Fibroblast of skin of right quadriceps (primary cell): ENCODE measurements at regions not wholly inside any gene's neighbourhood (a gene's known extent, or its start where the extent isn't known, plus 50 kb on each side); places are given as distances from the start of the nearest gene placed in this dataset.

Experiments used
- DNase-seq: peaks from one replicate; pipeline ENCODE4 v3.0.0-alpha.2; 2013

- no peak for DNase-seq
Observed at GRCh38 chr6:21382821-21383449, 210.6 kb upstream of the SOX4 start.

GRCh38 chr6:21383450-21384085 lies 210.0 kb upstream of the SOX4 start:
- DNase-seq = no peak

GRCh38 chr6:21384216-21384615 lies 209.3 kb upstream of the SOX4 start:
- DNase-seq = no peak

GRCh38 chr6:21386744-21387143 lies 206.8 kb upstream of the SOX4 start:
- DNase-seq = no peak

GRCh38 chr6:21390532-21391213 lies 202.9 kb upstream of the SOX4 start:
- DNase-seq = no peak

GRCh38 chr6:21392177-21392576 lies 201.4 kb upstream of the SOX4 start:
- no peak for DNase-seq

GRCh38 chr6:21393441-21394165 lies 199.9 kb upstream of the SOX4 start:
- DNase-seq = no peak

- peak; percentile 74 for DNase-seq
Observed at GRCh38 chr6:21395121-21395520, 198.4 kb upstream of the SOX4 start.

- DNase-seq = peak; percentile 80
Observed at GRCh38 chr6:21396313-21396712, 197.2 kb upstream of the SOX4 start.

GRCh38 chr6:21398741-21399325 lies 194.7 kb upstream of the SOX4 start:
- no peak for DNase-seq

- DNase-seq = peak; percentile 15
Observed at GRCh38 chr6:21402368-21402767, 191.2 kb upstream of the SOX4 start.

GRCh38 chr6:21404577-21404976 lies 189.0 kb upstream of the SOX4 start:
- DNase-seq = no peak

GRCh38 chr6:21406316-21406715 lies 187.2 kb upstream of the SOX4 start:
- no peak for DNase-seq

GRCh38 chr6:21409231-21409630 lies 184.3 kb upstream of the SOX4 start:
- DNase-seq = no peak

- no peak for DNase-seq
Observed at GRCh38 chr6:21413428-21413827, 180.1 kb upstream of the SOX4 start.

- no peak for DNase-seq
Observed at GRCh38 chr6:21414065-21414464, 179.5 kb upstream of the SOX4 start.

GRCh38 chr6:21420146-21420878 lies 173.2 kb upstream of the SOX4 start:
- DNase-seq = no peak

- DNase-seq = no peak
Observed at GRCh38 chr6:21420926-21421325, 172.6 kb upstream of the SOX4 start.

GRCh38 chr6:21423106-21423854 lies 170.3 kb upstream of the SOX4 start:
- no peak for DNase-seq

GRCh38 chr6:21426841-21427490 lies 166.6 kb upstream of the SOX4 start:
- peak; percentile 35 for DNase-seq

- no peak for DNase-seq
Observed at GRCh38 chr6:21429291-21429690, 164.3 kb upstream of the SOX4 start.
